RCC 7860 (cell line): ENCODE measurements at regions not wholly inside any gene's neighbourhood (a gene's known extent, or its start where the extent isn't known, plus 50 kb on each side); places are given as distances from the start of the nearest gene placed in this dataset.

ENCODE experiments used
- DNase-seq: peaks from one replicate; pipeline ENCODE4 v3.0.0-alpha.2; 2015; ENCODE audit warnings: low spot score
- FAIRE-seq: peaks from 2 replicates; lab custom pipeline; 2012; peaks lifted over from hg19 to GRCh38; lab: Jason Lieb, UNC

- FAIRE-seq (no peak), DNase-seq (no peak)
Observed at GRCh38 chr3:4021162-4021561, 221.9 kb downstream of the LRRN1 start.

- DNase-seq (no peak), FAIRE-seq (no peak)
Observed at GRCh38 chr3:4029135-4029534, 229.9 kb downstream of the LRRN1 start.

GRCh38 chr3:4030624-4031023 lies 231.4 kb downstream of the LRRN1 start:
- FAIRE-seq: no peak

GRCh38 chr3:4033296-4033695 lies 234.1 kb downstream of the LRRN1 start:
- no peak for FAIRE-seq
- DNase-seq: no peak

More at GRCh38 chr3:4030624-4031023, 231.4 kb downstream of the LRRN1 start:
- no peak for DNase-seq

- DNase-seq (no peak), FAIRE-seq (no peak)
Observed at GRCh38 chr3:4036046-4036445, 236.8 kb downstream of the LRRN1 start.

GRCh38 chr3:4038351-4038750 lies 239.1 kb downstream of the LRRN1 start:
- FAIRE-seq (no peak), DNase-seq (no peak)

- DNase-seq: no peak
- FAIRE-seq: no peak
Observed at GRCh38 chr3:4042070-4042469, 242.8 kb downstream of the LRRN1 start.

- DNase-seq: no peak
- FAIRE-seq: no peak
Observed at GRCh38 chr3:4042869-4043268, 243.6 kb downstream of the LRRN1 start.

- DNase-seq: no peak
- FAIRE-seq: no peak
Observed at GRCh38 chr3:4043867-4044575, 244.8 kb downstream of the LRRN1 start.

GRCh38 chr3:4044619-4045018 lies 245.4 kb downstream of the LRRN1 start:
- FAIRE-seq: no peak
- DNase-seq: no peak

GRCh38 chr3:4045756-4046155 lies 246.5 kb downstream of the LRRN1 start:
- FAIRE-seq (no peak), DNase-seq (no peak)

- FAIRE-seq: no peak
- no peak for DNase-seq
Observed at GRCh38 chr3:4047366-4047765, 248.1 kb downstream of the LRRN1 start.

- FAIRE-seq (no peak), DNase-seq (peak; percentile 51)
Observed at GRCh38 chr3:4052706-4053105, 250.5 kb upstream of the SETMAR start.

- DNase-seq: no peak
- no peak for FAIRE-seq
Observed at GRCh38 chr3:4053975-4054374, 249.2 kb upstream of the SETMAR start.

GRCh38 chr3:4060064-4060463 lies 243.1 kb upstream of the SETMAR start:
- FAIRE-seq: no peak

GRCh38 chr3:4060603-4061002 lies 242.6 kb upstream of the SETMAR start:
- DNase-seq (no peak), FAIRE-seq (no peak)

More at GRCh38 chr3:4060064-4060463, 243.1 kb upstream of the SETMAR start:
- DNase-seq: peak; percentile 61

- no peak for FAIRE-seq
- no peak for DNase-seq
Observed at GRCh38 chr3:4061195-4061594, 242.0 kb upstream of the SETMAR start.

GRCh38 chr3:4061783-4062360 lies 241.3 kb upstream of the SETMAR start:
- FAIRE-seq: no peak
- no peak for DNase-seq

- FAIRE-seq (no peak), DNase-seq (no peak)
Observed at GRCh38 chr3:4062621-4063020, 240.5 kb upstream of the SETMAR start.

- DNase-seq (peak; percentile 24), FAIRE-seq (no peak)
Observed at GRCh38 chr3:4063916-4064574, 239.1 kb upstream of the SETMAR start.

- FAIRE-seq: no peak
- no peak for DNase-seq
Observed at GRCh38 chr3:4065085-4065484, 238.1 kb upstream of the SETMAR start.

- FAIRE-seq (no peak), DNase-seq (no peak)
Observed at GRCh38 chr3:4065554-4065953, 237.6 kb upstream of the SETMAR start.
